ENCODE measurements at regions not wholly inside any gene's neighbourhood (a gene's known extent, or its start where the extent isn't known, plus 50 kb on each side); places are given as distances from the start of the nearest gene placed in this dataset.

GRCh38 chr6:101322921-101323320 lies 70.6 kb upstream of the GRIK2 start:
- TF ChIP-seq ISL1 (CRISPR knock-in tag; IDR thresholded peaks at IDR 0.05) = no peak
- no peak for TF ChIP-seq RARB (CRISPR knock-in tag; IDR thresholded peaks at IDR 0.05)

GRCh38 chr6:101326411-101326810 lies 67.1 kb upstream of the GRIK2 start:
- ATAC-seq = no peak
- no peak for TF ChIP-seq ZC3H10 (CRISPR knock-in tag; IDR thresholded peaks at IDR 0.05)
- no peak for TF ChIP-seq ZNF8 (CRISPR knock-in tag; IDR thresholded peaks at IDR 0.05)
- no peak for TF ChIP-seq ISL1 (CRISPR knock-in tag; IDR thresholded peaks at IDR 0.05)
- no peak for TF ChIP-seq ZFP30 (CRISPR knock-in tag; IDR thresholded peaks at IDR 0.05)
- TF ChIP-seq CREB5 (CRISPR knock-in tag; IDR thresholded peaks at IDR 0.05; ENCODE audit: low read depth) = no peak
- TF ChIP-seq CSDC2 (CRISPR knock-in tag; IDR thresholded peaks at IDR 0.05) = no peak
- no peak for TF ChIP-seq TSHZ2 (CRISPR knock-in tag; IDR thresholded peaks at IDR 0.05)
- TF ChIP-seq ESRRG (CRISPR knock-in tag; IDR thresholded peaks at IDR 0.05) = no peak
- TF ChIP-seq ZFP3 (CRISPR knock-in tag; IDR thresholded peaks at IDR 0.05) = no peak
- TF ChIP-seq POU6F1 (CRISPR knock-in tag; IDR thresholded peaks at IDR 0.05; ENCODE audit: borderline replicate concordance, low read depth) = no peak
- TF ChIP-seq SNAI2 (CRISPR knock-in tag; IDR thresholded peaks at IDR 0.05) = no peak
- no peak for TF ChIP-seq TCF4 (CRISPR knock-in tag; IDR thresholded peaks at IDR 0.05; ENCODE audit: borderline replicate concordance)
- no peak for TF ChIP-seq ARNTL (CRISPR knock-in tag; IDR thresholded peaks at IDR 0.05; ENCODE audit: borderline replicate concordance, low read depth)
- TF ChIP-seq TOX (CRISPR knock-in tag; IDR thresholded peaks at IDR 0.05; ENCODE audit: borderline replicate concordance) = no peak
- no peak for TF ChIP-seq ZNF70 (CRISPR knock-in tag; IDR thresholded peaks at IDR 0.05)
- no peak for TF ChIP-seq GLIS3 (CRISPR knock-in tag; IDR thresholded peaks at IDR 0.05)
- no peak for TF ChIP-seq CSRNP3 (CRISPR knock-in tag; IDR thresholded peaks at IDR 0.05)
- no peak for TF ChIP-seq BACH2 (CRISPR knock-in tag; IDR thresholded peaks at IDR 0.05; ENCODE audit: borderline replicate concordance)
- no peak for TF ChIP-seq PATZ1 (CRISPR knock-in tag; IDR thresholded peaks at IDR 0.05; ENCODE audit: borderline replicate concordance)

More at GRCh38 chr6:101322921-101323320, 70.6 kb upstream of the GRIK2 start:
- ATAC-seq = no peak

- TF ChIP-seq ZNF565 (CRISPR knock-in tag; conservative IDR thresholded peaks at IDR 0.05; ENCODE audit: low read depth) (no peak), RARB (CRISPR knock-in tag; IDR thresholded peaks at IDR 0.05) (no peak), ARNTL (CRISPR knock-in tag; IDR thresholded peaks at IDR 0.05; ENCODE audit: borderline replicate concordance, low read depth) (no peak), CSDC2 (CRISPR knock-in tag; IDR thresholded peaks at IDR 0.05) (no peak), CSRNP3 (CRISPR knock-in tag; IDR thresholded peaks at IDR 0.05) (no peak), POU6F1 (CRISPR knock-in tag; IDR thresholded peaks at IDR 0.05; ENCODE audit: borderline replicate concordance, low read depth) (no peak), ISL1 (CRISPR knock-in tag; IDR thresholded peaks at IDR 0.05) (no peak)
- ATAC-seq = no peak
Observed at GRCh38 chr6:101341926-101342325, 51.6 kb upstream of the GRIK2 start.
